HEK293 (cell line): ENCODE measurements at regions not wholly inside any gene's neighbourhood (a gene's known extent, or its start where the extent isn't known, plus 50 kb on each side); places are given as distances from the start of the nearest gene placed in this dataset.

Experiments used
- CTCF ChIA-PET: fragments of 350-600 bp; formaldehyde crosslinking; extraction: SDS; loops from one replicate; lab custom pipeline; 2021; ENCODE audit warnings: antibody characterized with exemption; lab: Yijun Ruan, JAX
- POLR2A ChIA-PET: fragments of 300-600 bp; formaldehyde crosslinking; extraction: SDS; loops from one replicate; lab custom pipeline; 2020; ENCODE audit warnings: antibody characterized with exemption, inconsistent platforms; lab: Yijun Ruan, JAX
- H3K27ac ChIP-seq: fragments of 200-500 bp; sonication (Bioruptor generic); 2 replicates; pipeline ENCODE4 v1.5.1; 2014; ENCODE audit warnings: low read depth, low read length, control low read depth, inconsistent platforms; ENCODE audit errors: extremely low read depth
- H3K36me3 ChIP-seq, 2 experiments: fragments of 200-500 bp in 1 of 2; sonication (Bioruptor generic) in 1 of 2; 1 replicate in 1 of 2; 2 replicates in 1 of 2; pipeline ENCODE4 v1.5.1; 2014 to 2017; ENCODE audit warnings: inconsistent platforms in 2 of 2, low read length in 2 of 2; ENCODE audit not compliant: control insufficient read depth in 2 of 2, insufficient read depth in 1 of 2
- H3K4me1 ChIP-seq: fragments of 200-500 bp; sonication (Bioruptor generic); 2 replicates; pipeline ENCODE4 v1.5.1; 2014; ENCODE audit warnings: mild to moderate bottlenecking, low read length, inconsistent platforms; ENCODE audit not compliant: control insufficient read depth, insufficient read depth
- H3K4me3 ChIP-seq: 2 replicates; pipeline ENCODE4 v1.5.1; 2011; ENCODE audit warnings: low read depth, mild to moderate bottlenecking, control low read depth, low read length, moderate library complexity
- H3K9me3 ChIP-seq: fragments of 200-500 bp; sonication (Bioruptor generic); 2 replicates; pipeline ENCODE4 v1.5.1; 2014; ENCODE audit warnings: low read depth, low read length, inconsistent platforms; ENCODE audit not compliant: control insufficient read depth, insufficient read depth
- GLIS1 ChIP-seq: fragments of 450-650 bp; formaldehyde crosslinking; IDR thresholded peaks from 2 replicates; pipeline ENCODE4 v1.5.1; 2016; ENCODE audit warnings: missing biosample characterization, missing genetic modification characterization
- ZNF175 ChIP-seq: fragments of 450-650 bp; formaldehyde crosslinking; IDR thresholded peaks from 2 replicates; pipeline ENCODE4 v1.5.1; 2016; ENCODE audit warnings: missing biosample characterization, missing genetic modification characterization
- ZNF24 ChIP-seq: fragments of 450-650 bp; formaldehyde crosslinking; IDR thresholded peaks from 2 replicates; pipeline ENCODE4 v1.5.1; 2016; ENCODE audit warnings: missing biosample characterization, missing genetic modification characterization
- ZNF266 ChIP-seq: fragments of 450-650 bp; formaldehyde crosslinking; IDR thresholded peaks from 2 replicates; pipeline ENCODE4 v1.5.1; 2016; ENCODE audit warnings: missing biosample characterization, missing genetic modification characterization, low read depth
- ZNF426 ChIP-seq: fragments of 450-650 bp; formaldehyde crosslinking; IDR thresholded peaks from 2 replicates; pipeline ENCODE4 v1.5.1; 2017; ENCODE audit warnings: missing biosample characterization, missing genetic modification characterization, mild to moderate bottlenecking, inconsistent platforms, moderate library complexity
- ZNF624 ChIP-seq: fragments of 450-650 bp; formaldehyde crosslinking; IDR thresholded peaks from 2 replicates; pipeline ENCODE4 v1.5.1; 2017; ENCODE audit warnings: missing biosample characterization, missing genetic modification characterization
- ZNF654 ChIP-seq: fragments of 450-650 bp; formaldehyde crosslinking; IDR thresholded peaks from 2 replicates; pipeline ENCODE4 v1.5.1; 2016; ENCODE audit warnings: low read depth, missing biosample characterization, missing genetic modification characterization
- ZNF747 ChIP-seq: fragments of 450-650 bp; formaldehyde crosslinking; IDR thresholded peaks from 2 replicates; pipeline ENCODE4 v1.5.1; 2016; ENCODE audit warnings: missing biosample characterization, missing genetic modification characterization
- ZNF830 ChIP-seq: fragments of 450-650 bp; IDR thresholded peaks from 2 replicates; pipeline ENCODE4 v1.5.0; 2018; ENCODE audit warnings: missing biosample characterization, missing genetic modification characterization, low read depth, mild to moderate bottlenecking, moderate library complexity
- ZNF837 ChIP-seq: fragments of 450-650 bp; formaldehyde crosslinking; IDR thresholded peaks from 2 replicates; pipeline ENCODE4 v1.5.1; 2016; ENCODE audit warnings: missing biosample characterization, missing genetic modification characterization
- TF ChIP-seq, protein P1 (sequence below): fragments of 450-650 bp; formaldehyde crosslinking; IDR thresholded peaks from 2 replicates; pipeline ENCODE4 v1.5.1; 2016; ENCODE audit warnings: missing biosample characterization, missing genetic modification characterization, low read depth
- TF ChIP-seq, protein P2 (sequence below): fragments of 450-650 bp; formaldehyde crosslinking; IDR thresholded peaks from 2 replicates; pipeline ENCODE4 v1.5.0; 2017; ENCODE audit warnings: missing biosample characterization, missing genetic modification characterization, borderline replicate concordance
- TF ChIP-seq, protein P3 (sequence below): fragments of 450-650 bp; formaldehyde crosslinking; IDR thresholded peaks from 2 replicates; pipeline ENCODE4 v1.5.1; 2016; ENCODE audit warnings: missing biosample characterization, missing genetic modification characterization
- TF ChIP-seq, protein P4 (sequence below): fragments of 450-650 bp; formaldehyde crosslinking; conservative IDR thresholded peaks from 2 replicates; pipeline ENCODE4 v1.5.1; 2016; ENCODE audit warnings: low read depth, missing biosample characterization, missing genetic modification characterization
- TF ChIP-seq, protein P5 (sequence below): fragments of 450-650 bp; formaldehyde crosslinking; optimal IDR thresholded peaks from 2 replicates; pipeline ENCODE3; 2016; ENCODE audit warnings: missing biosample characterization, mild to moderate bottlenecking, missing genetic modification characterization
- TF ChIP-seq, protein P6 (sequence below): fragments of 450-650 bp; formaldehyde crosslinking; conservative IDR thresholded peaks from 2 replicates; pipeline ENCODE4 v1.5.1; 2016; ENCODE audit warnings: low read depth, missing biosample characterization, missing genetic modification characterization

DNA sequence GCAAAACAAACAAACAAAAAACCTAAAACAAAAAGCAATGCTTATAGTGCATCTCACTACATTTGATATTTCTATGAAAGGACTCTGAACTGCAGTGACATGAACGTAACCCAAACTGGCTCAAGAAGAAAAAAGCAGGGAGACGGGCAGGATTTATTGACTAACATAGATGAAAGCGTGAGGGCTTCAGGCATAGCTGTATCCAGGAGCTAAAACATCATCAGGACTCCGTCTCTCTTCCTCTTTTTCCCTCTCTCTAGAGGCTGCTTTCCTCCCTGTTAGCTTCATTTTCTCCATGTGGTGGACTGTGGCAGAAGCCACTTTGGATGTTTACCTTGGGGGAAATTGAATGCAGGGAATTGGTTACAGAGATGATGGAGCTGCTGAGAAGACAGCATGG is 418.2 kb upstream of the PROK2 start (continued):
- TF ChIP-seq, protein P1, sequence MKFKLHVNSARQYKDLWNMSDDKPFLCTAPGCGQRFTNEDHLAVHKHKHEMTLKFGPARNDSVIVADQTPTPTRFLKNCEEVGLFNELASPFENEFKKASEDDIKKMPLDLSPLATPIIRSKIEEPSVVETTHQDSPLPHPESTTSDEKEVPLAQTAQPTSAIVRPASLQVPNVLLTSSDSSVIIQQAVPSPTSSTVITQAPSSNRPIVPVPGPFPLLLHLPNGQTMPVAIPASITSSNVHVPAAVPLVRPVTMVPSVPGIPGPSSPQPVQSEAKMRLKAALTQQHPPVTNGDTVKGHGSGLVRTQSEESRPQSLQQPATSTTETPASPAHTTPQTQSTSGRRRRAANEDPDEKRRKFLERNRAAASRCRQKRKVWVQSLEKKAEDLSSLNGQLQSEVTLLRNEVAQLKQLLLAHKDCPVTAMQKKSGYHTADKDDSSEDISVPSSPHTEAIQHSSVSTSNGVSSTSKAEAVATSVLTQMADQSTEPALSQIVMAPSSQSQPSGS (tag by site-specific recombination) = no peak
- TF ChIP-seq, protein P2, sequence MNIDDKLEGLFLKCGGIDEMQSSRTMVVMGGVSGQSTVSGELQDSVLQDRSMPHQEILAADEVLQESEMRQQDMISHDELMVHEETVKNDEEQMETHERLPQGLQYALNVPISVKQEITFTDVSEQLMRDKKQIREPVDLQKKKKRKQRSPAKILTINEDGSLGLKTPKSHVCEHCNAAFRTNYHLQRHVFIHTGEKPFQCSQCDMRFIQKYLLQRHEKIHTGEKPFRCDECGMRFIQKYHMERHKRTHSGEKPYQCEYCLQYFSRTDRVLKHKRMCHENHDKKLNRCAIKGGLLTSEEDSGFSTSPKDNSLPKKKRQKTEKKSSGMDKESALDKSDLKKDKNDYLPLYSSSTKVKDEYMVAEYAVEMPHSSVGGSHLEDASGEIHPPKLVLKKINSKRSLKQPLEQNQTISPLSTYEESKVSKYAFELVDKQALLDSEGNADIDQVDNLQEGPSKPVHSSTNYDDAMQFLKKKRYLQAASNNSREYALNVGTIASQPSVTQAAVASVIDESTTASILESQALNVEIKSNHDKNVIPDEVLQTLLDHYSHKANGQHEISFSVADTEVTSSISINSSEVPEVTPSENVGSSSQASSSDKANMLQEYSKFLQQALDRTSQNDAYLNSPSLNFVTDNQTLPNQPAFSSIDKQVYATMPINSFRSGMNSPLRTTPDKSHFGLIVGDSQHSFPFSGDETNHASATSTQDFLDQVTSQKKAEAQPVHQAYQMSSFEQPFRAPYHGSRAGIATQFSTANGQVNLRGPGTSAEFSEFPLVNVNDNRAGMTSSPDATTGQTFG (tag by site-specific recombination) = no peak
- TF ChIP-seq, protein P3, sequence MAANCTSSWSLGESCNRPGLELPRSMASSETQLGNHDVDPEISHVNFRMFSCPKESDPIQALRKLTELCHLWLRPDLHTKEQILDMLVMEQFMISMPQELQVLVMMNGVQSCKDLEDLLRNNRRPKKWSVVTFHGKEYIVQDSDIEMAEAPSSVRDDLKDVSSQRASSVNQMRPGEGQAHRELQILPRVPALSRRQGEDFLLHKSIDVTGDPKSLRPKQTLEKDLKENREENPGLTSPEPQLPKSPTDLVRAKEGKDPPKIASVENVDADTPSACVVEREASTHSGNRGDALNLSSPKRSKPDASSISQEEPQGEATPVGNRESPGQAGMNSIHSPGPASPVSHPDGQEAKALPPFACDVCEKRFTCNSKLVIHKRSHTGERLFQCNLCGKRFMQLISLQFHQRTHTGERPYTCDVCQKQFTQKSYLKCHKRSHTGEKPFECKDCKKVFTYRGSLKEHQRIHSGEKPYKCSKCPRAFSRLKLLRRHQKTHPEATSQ (tag by site-specific recombination) = no peak
- no peak for TF ChIP-seq ZNF837 (tag by site-specific recombination)
- no peak for TF ChIP-seq ZNF747 (tag by site-specific recombination)
- TF ChIP-seq GLIS1 (tag by site-specific recombination) = no peak
- TF ChIP-seq, protein P4, sequence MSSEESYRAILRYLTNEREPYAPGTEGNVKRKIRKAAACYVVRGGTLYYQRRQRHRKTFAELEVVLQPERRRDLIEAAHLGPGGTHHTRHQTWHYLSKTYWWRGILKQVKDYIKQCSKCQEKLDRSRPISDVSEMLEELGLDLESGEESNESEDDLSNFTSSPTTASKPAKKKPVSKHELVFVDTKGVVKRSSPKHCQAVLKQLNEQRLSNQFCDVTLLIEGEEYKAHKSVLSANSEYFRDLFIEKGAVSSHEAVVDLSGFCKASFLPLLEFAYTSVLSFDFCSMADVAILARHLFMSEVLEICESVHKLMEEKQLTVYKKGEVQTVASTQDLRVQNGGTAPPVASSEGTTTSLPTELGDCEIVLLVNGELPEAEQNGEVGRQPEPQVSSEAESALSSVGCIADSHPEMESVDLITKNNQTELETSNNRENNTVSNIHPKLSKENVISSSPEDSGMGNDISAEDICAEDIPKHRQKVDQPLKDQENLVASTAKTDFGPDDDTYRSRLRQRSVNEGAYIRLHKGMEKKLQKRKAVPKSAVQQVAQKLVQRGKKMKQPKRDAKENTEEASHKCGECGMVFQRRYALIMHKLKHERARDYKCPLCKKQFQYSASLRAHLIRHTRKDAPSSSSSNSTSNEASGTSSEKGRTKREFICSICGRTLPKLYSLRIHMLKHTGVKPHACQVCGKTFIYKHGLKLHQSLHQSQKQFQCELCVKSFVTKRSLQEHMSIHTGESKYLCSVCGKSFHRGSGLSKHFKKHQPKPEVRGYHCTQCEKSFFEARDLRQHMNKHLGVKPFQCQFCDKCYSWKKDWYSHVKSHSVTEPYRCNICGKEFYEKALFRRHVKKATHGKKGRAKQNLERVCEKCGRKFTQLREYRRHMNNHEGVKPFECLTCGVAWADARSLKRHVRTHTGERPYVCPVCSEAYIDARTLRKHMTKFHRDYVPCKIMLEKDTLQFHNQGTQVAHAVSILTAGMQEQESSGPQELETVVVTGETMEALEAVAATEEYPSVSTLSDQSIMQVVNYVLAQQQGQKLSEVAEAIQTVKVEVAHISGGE (tag by site-specific recombination) = no peak
- no peak for TF ChIP-seq ZNF426 (tag by site-specific recombination)
- TF ChIP-seq ZNF654 (tag by site-specific recombination) = no peak
- TF ChIP-seq, all 188 proteins: peak for 0

DNA sequence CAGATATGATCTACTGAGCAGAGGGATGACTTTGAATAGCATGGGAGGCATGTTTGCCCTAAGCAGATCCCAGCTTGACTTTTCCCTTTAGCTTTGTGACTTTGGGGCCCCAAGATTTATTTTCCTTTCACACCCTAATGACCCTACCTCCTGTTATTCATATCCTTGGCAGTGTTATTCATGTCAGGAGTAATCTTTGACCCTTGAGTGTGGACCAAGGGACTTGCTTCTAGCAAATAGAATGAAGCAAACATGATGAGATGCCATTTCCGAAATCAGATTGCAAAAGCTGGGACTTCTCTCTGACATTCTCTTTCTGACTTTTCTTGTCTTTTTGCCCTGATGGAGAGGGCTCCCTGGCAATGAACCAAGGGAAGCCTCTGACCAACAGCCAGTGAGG is 415.4 kb upstream of the PROK2 start:
- ChIA-PET CTCF (no interaction called here), POLR2A (no interaction called here)
- Histone ChIP-seq H3K27ac (no peak overlapping the region), H3K4me1 (no peaks in the 10 kb centered on the region), H3K4me3 (no peak overlapping the region), H3K36me3 (no peaks in the 10 kb centered on the region), H3K9me3 (no peaks in the 10 kb centered on the region)
- TF ChIP-seq ZNF175 (tag by site-specific recombination) (no peak), ZNF624 (no peak), ZNF266 (tag by site-specific recombination) (no peak), ZNF24 (no peak), ZNF830 (tag by site-specific recombination) (no peak)
- TF ChIP-seq, protein P5, sequence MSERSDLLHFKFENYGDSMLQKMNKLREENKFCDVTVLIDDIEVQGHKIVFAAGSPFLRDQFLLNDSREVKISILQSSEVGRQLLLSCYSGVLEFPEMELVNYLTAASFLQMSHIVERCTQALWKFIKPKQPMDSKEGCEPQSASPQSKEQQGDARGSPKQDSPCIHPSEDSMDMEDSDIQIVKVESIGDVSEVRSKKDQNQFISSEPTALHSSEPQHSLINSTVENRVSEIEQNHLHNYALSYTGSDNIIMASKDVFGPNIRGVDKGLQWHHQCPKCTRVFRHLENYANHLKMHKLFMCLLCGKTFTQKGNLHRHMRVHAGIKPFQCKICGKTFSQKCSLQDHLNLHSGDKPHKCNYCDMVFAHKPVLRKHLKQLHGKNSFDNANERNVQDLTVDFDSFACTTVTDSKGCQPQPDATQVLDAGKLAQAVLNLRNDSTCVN (tag by site-specific recombination) = no peak
- TF ChIP-seq, protein P6, sequence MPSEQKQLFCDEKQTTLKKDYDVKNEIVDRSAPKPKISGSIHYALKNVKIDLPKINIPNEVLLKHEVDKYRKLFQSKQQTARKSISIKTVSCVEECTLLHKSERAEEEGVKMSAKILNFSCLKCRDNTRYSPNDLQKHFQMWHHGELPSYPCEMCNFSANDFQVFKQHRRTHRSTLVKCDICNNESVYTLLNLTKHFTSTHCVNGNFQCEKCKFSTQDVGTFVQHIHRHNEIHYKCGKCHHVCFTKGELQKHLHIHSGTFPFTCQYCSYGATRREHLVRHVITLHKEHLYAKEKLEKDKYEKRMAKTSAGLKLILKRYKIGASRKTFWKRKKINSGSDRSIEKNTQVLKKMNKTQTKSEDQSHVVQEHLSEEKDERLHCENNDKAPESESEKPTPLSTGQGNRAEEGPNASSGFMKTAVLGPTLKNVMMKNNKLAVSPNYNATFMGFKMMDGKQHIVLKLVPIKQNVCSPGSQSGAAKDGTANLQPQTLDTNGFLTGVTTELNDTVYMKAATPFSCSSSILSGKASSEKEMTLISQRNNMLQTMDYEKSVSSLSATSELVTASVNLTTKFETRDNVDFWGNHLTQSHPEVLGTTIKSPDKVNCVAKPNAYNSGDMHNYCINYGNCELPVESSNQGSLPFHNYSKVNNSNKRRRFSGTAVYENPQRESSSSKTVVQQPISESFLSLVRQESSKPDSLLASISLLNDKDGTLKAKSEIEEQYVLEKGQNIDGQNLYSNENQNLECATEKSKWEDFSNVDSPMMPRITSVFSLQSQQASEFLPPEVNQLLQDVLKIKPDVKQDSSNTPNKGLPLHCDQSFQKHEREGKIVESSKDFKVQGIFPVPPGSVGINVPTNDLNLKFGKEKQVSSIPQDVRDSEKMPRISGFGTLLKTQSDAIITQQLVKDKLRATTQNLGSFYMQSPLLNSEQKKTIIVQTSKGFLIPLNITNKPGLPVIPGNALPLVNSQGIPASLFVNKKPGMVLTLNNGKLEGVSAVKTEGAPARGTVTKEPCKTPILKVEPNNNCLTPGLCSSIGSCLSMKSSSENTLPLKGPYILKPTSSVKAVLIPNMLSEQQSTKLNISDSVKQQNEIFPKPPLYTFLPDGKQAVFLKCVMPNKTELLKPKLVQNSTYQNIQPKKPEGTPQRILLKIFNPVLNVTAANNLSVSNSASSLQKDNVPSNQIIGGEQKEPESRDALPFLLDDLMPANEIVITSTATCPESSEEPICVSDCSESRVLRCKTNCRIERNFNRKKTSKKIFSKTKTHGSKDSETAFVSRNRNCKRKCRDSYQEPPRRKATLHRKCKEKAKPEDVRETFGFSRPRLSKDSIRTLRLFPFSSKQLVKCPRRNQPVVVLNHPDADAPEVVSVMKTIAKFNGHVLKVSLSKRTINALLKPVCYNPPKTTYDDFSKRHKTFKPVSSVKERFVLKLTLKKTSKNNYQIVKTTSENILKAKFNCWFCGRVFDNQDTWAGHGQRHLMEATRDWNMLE (tag by site-specific recombination) = no peak
